Adrenal gland (tissue), 9 donors: ENCODE measurements at regions not wholly inside any gene's neighbourhood (a gene's known extent, or its start where the extent isn't known, plus 50 kb on each side); places are given as distances from the start of the nearest gene placed in this dataset.
A peak's percentile ranks its signal among the peaks of the same experiment; 100 is the strongest.

Experiments used
- DNase-seq, 7 donors: peaks; one replicate each; pipeline ENCODE4 v3.0.0-alpha.2; 2019 to 2020
- H3K27ac ChIP-seq, 5 donors: fragments of 200-600 bp; sonication (generic) in 4 of 5; 1 replicate in 3 of 5; 2 replicates in 2 of 5; pipeline versions ENCODE4 v1.5.1 to v1.8.0; 2016 to 2020; ENCODE audit warnings: mild to moderate bottlenecking in 1 of 5
- H3K27me3 ChIP-seq: fragments of 200-600 bp; 2 replicates; pipeline ENCODE4 v1.8.0; 2021
- H3K36me3 ChIP-seq, 2 donors: fragments of 200-600 bp; replicated peaks in 1 of 2; 1 replicate in 1 of 2; 2 replicates in 1 of 2; pipeline versions ENCODE4 v1.5.1 to v1.8.0; 2018 to 2022
- H3K4me1 ChIP-seq, 2 donors: fragments of 200-600 bp; replicated peaks in 1 of 2; 1 replicate in 1 of 2; 2 replicates in 1 of 2; pipeline versions ENCODE4 v1.5.1 to v1.8.0; 2018 to 2021
- H3K4me3 ChIP-seq, 4 donors: fragments of 200-600 bp; sonication (generic) in 3 of 4; one replicate each; pipeline ENCODE4 v1.5.1; 2016 to 2018
- H3K9me3 ChIP-seq, 3 donors: fragments of 200-600 bp; sonication (generic) in 1 of 3; replicated peaks in 1 of 3; 1 replicate in 2 of 3; 2 replicates in 1 of 3; pipeline versions ENCODE4 v1.5.1 to v1.8.0; 2016 to 2021
- CTCF ChIP-seq, 6 experiments: fragments of 450-650 bp in 4 of 6; fragments of 200-600 bp in 2 of 6; sonication (generic) in 1 of 6; IDR thresholded peaks; 1 replicate in 5 of 6; 2 replicates in 1 of 6; pipeline versions ENCODE4 v1.5.1 to v1.8.0; 2016 to 2021; ENCODE audit warnings: antibody characterized with exemption in 6 of 6, mild to moderate bottlenecking in 2 of 6, moderate library complexity in 1 of 6
- POLR2A ChIP-seq, 2 donors: fragments of 450-650 bp; IDR thresholded peaks; one replicate each; pipeline ENCODE4 v1.6.1; 2017; ENCODE audit warnings: antibody characterized with exemption in 2 of 2, mild to moderate bottlenecking in 2 of 2, moderate library complexity in 1 of 2
- WGBS, 4 donors: extraction: QIAGEN DNeasy Blood & Tissue Kit in 2 of 4; methylation state at CpG; one replicate each; pipeline versions ENCODE4 v1.1.5 to v1.1.7; 2013 to 2017; 5-methylcytosine and 5-hydroxymethylcytosine counted together
- intact Hi-C, 2 donors: fragments of 100-400 bp; cut with DNase I; formaldehyde crosslinking; loops; one replicate each; pipeline versions ENCODE4 v1.14.1 to v1.15.0; 2022 to 2023
- donor health status: healthy with polysubstance abuse.
- donor health status: Bipolar disorder and iron deficiency.
- donor health status: DM: yes; HTN: yes; CAD: no.
- donor health status: DM: no; HTN: no; CAD: no.
- donor health status: DM: no; HTN: no; CAD: no.

- DNase-seq = peak in 1 of 7 donors; percentile 2
- intact Hi-C loops = no loop called here
- Histone ChIP-seq H3K36me3 (no peaks in the 10 kb centered on the region), H3K27me3 (no peaks in the 10 kb centered on the region), H3K27ac (no peak overlapping the region), H3K4me3 (no peak overlapping the region), H3K9me3 (no peaks in the 10 kb centered on the region), H3K4me1 (no peaks in the 10 kb centered on the region)
- 41 to 50% (median 46%) methylated on average over 7 of the region's 7 CpGs for WGBS, 4 donors
- TF ChIP-seq CTCF (IDR thresholded peaks at IDR 0.05) (peak in 5 of 6 experiments; percentile 27 to 56 (median 48)), POLR2A (IDR thresholded peaks at IDR 0.05) (no peak)
Observed at GRCh38 chr18:70931942-70932814, 643.3 kb downstream of the SOCS6 start.

- Histone ChIP-seq H3K4me3 (no peak overlapping the region), H3K27me3 (no peaks in the 10 kb centered on the region), H3K9me3 (no peaks in the 10 kb centered on the region), H3K36me3 (no peaks in the 10 kb centered on the region), H3K27ac (no peak overlapping the region), H3K4me1 (no peaks in the 10 kb centered on the region)
- no peak for DNase-seq
- intact Hi-C loops = no loop called here
- no peak for TF ChIP-seq CTCF (IDR thresholded peaks at IDR 0.05)
- TF ChIP-seq POLR2A (IDR thresholded peaks at IDR 0.05) = no peak
- WGBS, 4 donors = 75 to 89% (median 82%) methylated on average over 2 to 4 of the region's 4 CpGs
Observed at GRCh38 chr18:70920840-70921374, 632.1 kb downstream of the SOCS6 start.

- no peak for DNase-seq
- WGBS, 4 donors = 28 to 44% (median 29%) methylated on average over 3 of the region's 3 CpGs
- H3K27ac ChIP-seq = no peak overlapping the region
Observed at GRCh38 chr18:70907673-70908072, 618.8 kb downstream of the SOCS6 start.

More at GRCh38 chr18:70907673-70908072, 618.8 kb downstream of the SOCS6 start:
- Histone ChIP-seq H3K4me3 (no peak overlapping the region), H3K9me3 (peaks cover 0 to 5% (median 0%) of the 10 kb centered on the region in 3 donors), H3K36me3 (no peaks in the 10 kb centered on the region), H3K4me1 (no peaks in the 10 kb centered on the region), H3K27me3 (no peaks in the 10 kb centered on the region)
- intact Hi-C loops = no loop called here
- TF ChIP-seq CTCF (IDR thresholded peaks at IDR 0.05) (no peak), POLR2A (IDR thresholded peaks at IDR 0.05) (no peak)
